GM12864 (cell line): ENCODE measurements at regions not wholly inside any gene's neighbourhood (a gene's known extent, or its start where the extent isn't known, plus 50 kb on each side); places are given as distances from the start of the nearest gene placed in this dataset.
"Not testable (repeated sequence)": the region's sequence is repeated elsewhere in the genome, so short reads cannot be mapped to it uniquely, and the experiment has no call there.

ENCODE experiments used
- DNase-seq: peaks from one replicate; pipeline ENCODE4 v3.0.0-alpha.2; 2011; ENCODE audit warnings: low read depth
- H3K4me3 ChIP-seq: 2 replicates; pipeline ENCODE4 v1.5.1; 2011; ENCODE audit warnings: mild to moderate bottlenecking, low read depth, low read length, control low read depth
- CTCF ChIP-seq: IDR thresholded peaks from 2 replicates; pipeline ENCODE4 v1.5.1; 2011; ENCODE audit warnings: low read depth, mild to moderate bottlenecking, moderate library complexity, low read length, control low read depth, inconsistent platforms; ENCODE audit errors: missing control alignments

- no peak overlapping the region for H3K4me3 ChIP-seq
- TF ChIP-seq CTCF = no peak
- no peak for DNase-seq
These were observed 306.0 kb downstream of the FOXL1 start for GRCh38 chr16:86884390-86884650.

- DNase-seq = no peak
- TF ChIP-seq CTCF = no peak
These were observed 306.8 kb downstream of the FOXL1 start for GRCh38 chr16:86885139-86885538.

GRCh38 chr16:86886651-86887050, 308.3 kb downstream of the FOXL1 start:
- H3K4me3 ChIP-seq = no peak overlapping the region
- DNase-seq = no peak
- no peak for TF ChIP-seq CTCF

More at GRCh38 chr16:86885139-86885538, 306.8 kb downstream of the FOXL1 start:
- H3K4me3 ChIP-seq = no peak overlapping the region

GRCh38 chr16:86887416-86887815, 309.1 kb downstream of the FOXL1 start:
- no peak overlapping the region for H3K4me3 ChIP-seq
- no peak for DNase-seq
- TF ChIP-seq CTCF = no peak

- no peak overlapping the region for H3K4me3 ChIP-seq
- no peak for DNase-seq
- no peak for TF ChIP-seq CTCF
These were observed 310.1 kb downstream of the FOXL1 start for GRCh38 chr16:86888231-86889053.

- DNase-seq = not testable (repeated sequence)
These were observed 310.7 kb downstream of the FOXL1 start for GRCh38 chr16:86889054-86889366.

GRCh38 chr16:86889974-86890373, 311.6 kb downstream of the FOXL1 start:
- no peak for DNase-seq
- no peak overlapping the region for H3K4me3 ChIP-seq
- TF ChIP-seq CTCF = no peak

More at GRCh38 chr16:86889054-86889366, 310.7 kb downstream of the FOXL1 start:
- H3K4me3 ChIP-seq = not testable (repeated sequence)
